ENCODE measurements at regions not wholly inside any gene's neighbourhood (a gene's known extent, or its start where the extent isn't known, plus 50 kb on each side); places are given as distances from the start of the nearest gene placed in this dataset.

- DNase-seq = no peak
Measured at GRCh38 chr17:79233916-79234551, 159.4 kb downstream of the ENGASE start.

GRCh38 chr17:79232957-79233356 is 158.3 kb downstream of the ENGASE start:
- DNase-seq = no peak

- no peak for DNase-seq
Measured at GRCh38 chr17:79231766-79232287, 157.2 kb downstream of the ENGASE start.

GRCh38 chr17:79230576-79230975 is 156.0 kb downstream of the ENGASE start:
- no peak for DNase-seq

GRCh38 chr17:79226037-79226436 is 151.4 kb downstream of the ENGASE start:
- no peak for DNase-seq

GRCh38 chr17:79224903-79225302 is 150.3 kb downstream of the ENGASE start:
- DNase-seq = no peak

GRCh38 chr17:79224476-79224875 is 149.9 kb downstream of the ENGASE start:
- no peak for DNase-seq

GRCh38 chr17:79223953-79224352 is 149.3 kb downstream of the ENGASE start:
- no peak for DNase-seq

GRCh38 chr17:79223471-79223870 is 148.8 kb downstream of the ENGASE start:
- DNase-seq = no peak

- no peak for DNase-seq
Measured at GRCh38 chr17:79221597-79221996, 147.0 kb downstream of the ENGASE start.

GRCh38 chr17:79220713-79221291 is 146.2 kb downstream of the ENGASE start:
- no peak for DNase-seq

- no peak for DNase-seq
Measured at GRCh38 chr17:79220201-79220712, 145.6 kb downstream of the ENGASE start.

- no peak for DNase-seq
Measured at GRCh38 chr17:79219208-79219935, 144.7 kb downstream of the ENGASE start.

GRCh38 chr17:79218825-79219200 is 144.2 kb downstream of the ENGASE start:
- no peak for DNase-seq

- DNase-seq = no peak
Measured at GRCh38 chr17:79218175-79218824, 143.7 kb downstream of the ENGASE start.

GRCh38 chr17:79217473-79218135 is 143.0 kb downstream of the ENGASE start:
- DNase-seq = no peak

- DNase-seq = no peak
Measured at GRCh38 chr17:79216826-79217225, 142.2 kb downstream of the ENGASE start.

GRCh38 chr17:79216391-79216790 is 141.8 kb downstream of the ENGASE start:
- DNase-seq = no peak

- DNase-seq = no peak
Measured at GRCh38 chr17:79215631-79216030, 141.0 kb downstream of the ENGASE start.

- DNase-seq = no peak
Measured at GRCh38 chr17:79214940-79215604, 140.4 kb downstream of the ENGASE start.

- no peak for DNase-seq
Measured at GRCh38 chr17:79214459-79214858, 139.8 kb downstream of the ENGASE start.

- DNase-seq = no peak
Measured at GRCh38 chr17:79213305-79213704, 138.7 kb downstream of the ENGASE start.
